GM23248 (cell line): ENCODE measurements at regions not wholly inside any gene's neighbourhood (a gene's known extent, or its start where the extent isn't known, plus 50 kb on each side); places are given as distances from the start of the nearest gene placed in this dataset.

ENCODE experiments used
- EZH2 ChIP-seq: fragments of 200-600 bp; sonication (generic); IDR thresholded peaks from 2 replicates; pipeline ENCODE4 v1.6.1; 2018; ENCODE audit warnings: antibody characterized with exemption, mild to moderate bottlenecking; ENCODE audit not compliant: insufficient read depth, poor library complexity, severe bottlenecking
- EZH2phosphoT487 ChIP-seq: fragments of 200-600 bp; sonication (generic); IDR thresholded peaks from 2 replicates; pipeline ENCODE4 v1.6.1; 2018; ENCODE audit warnings: antibody characterized with exemption, moderate library complexity, mild to moderate bottlenecking, low read depth; ENCODE audit not compliant: insufficient read depth

GRCh38 chr1:232390590-232390989 lies 239.3 kb downstream of the SIPA1L2 start:
- TF ChIP-seq EZH2 (no peak), EZH2phosphoT487 (no peak)
